Upper lobe of right lung (tissue), 1 donor: ENCODE measurements at regions not wholly inside any gene's neighbourhood (a gene's known extent, or its start where the extent isn't known, plus 50 kb on each side); places are given as distances from the start of the nearest gene placed in this dataset.

Source experiments
- ATAC-seq: fragments of 200-7000 bp; cut with Tn5 transposase; one replicate; pipeline ENCODE4 v1.9.1; 2020; ENCODE audit warnings: mild to moderate bottlenecking, moderate library complexity
- DNase-seq: peaks from one replicate; pipeline ENCODE4 v3.0.0-alpha.2; 2020
- H3K27ac ChIP-seq: fragments of 200-600 bp; one replicate; pipeline ENCODE4 v1.8.0; 2022
- H3K27me3 ChIP-seq: fragments of 200-600 bp; one replicate; pipeline ENCODE4 v1.8.0; 2022; ENCODE audit warnings: mild to moderate bottlenecking
- H3K36me3 ChIP-seq: fragments of 200-600 bp; one replicate; pipeline ENCODE4 v1.8.0; 2022
- H3K4me1 ChIP-seq: fragments of 200-600 bp; one replicate; pipeline ENCODE4 v1.8.0; 2022
- H3K4me3 ChIP-seq: fragments of 200-600 bp; one replicate; pipeline ENCODE4 v1.8.0; 2022; ENCODE audit warnings: mild to moderate bottlenecking
- H3K9me3 ChIP-seq: fragments of 200-600 bp; one replicate; pipeline ENCODE4 v1.8.0; 2022
- CTCF ChIP-seq: fragments of 200-600 bp; IDR thresholded peaks from one replicate; pipeline ENCODE4 v1.8.0; 2022; ENCODE audit warnings: antibody characterized with exemption
- intact Hi-C: fragments of 100-400 bp; cut with DNase I; formaldehyde crosslinking; loops from one replicate; pipeline ENCODE4 v1.11.0; 2022
- donor health status: DM: no; HTN: yes; CAD: no; lungs with severe emphysema.

DNA sequence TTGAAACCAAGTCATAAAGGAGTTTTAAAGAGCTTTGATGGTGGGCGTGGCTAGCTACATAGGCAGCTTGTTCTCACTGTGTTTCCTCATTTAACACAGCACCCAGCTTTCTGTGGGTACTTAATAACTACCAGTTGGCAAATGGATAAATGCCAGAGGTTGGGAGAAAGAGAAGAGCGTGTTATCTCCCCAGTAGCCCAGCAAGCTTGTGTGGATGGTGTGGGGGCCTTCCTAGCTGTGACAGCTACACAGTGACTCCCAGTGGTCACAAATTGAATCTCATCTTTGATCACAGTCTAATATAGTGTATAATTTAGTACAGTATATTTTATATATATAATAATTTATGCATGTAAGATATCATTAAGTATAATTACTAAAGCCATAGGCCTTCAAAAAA lies 984.1 kb downstream of the EPHA3 start:
- H3K4me1 ChIP-seq, result no peaks in the 10 kb centered on the region
- intact Hi-C loops, result no loop called here
- no peak overlapping the region for H3K27ac ChIP-seq
- no peaks in the 10 kb centered on the region for H3K36me3 ChIP-seq
- H3K27me3 ChIP-seq, result no peaks in the 10 kb centered on the region
- peak; percentile 57 for TF ChIP-seq CTCF
- peak; percentile 76 for ATAC-seq
- H3K4me3 ChIP-seq, result no peak overlapping the region
- H3K9me3 ChIP-seq, result no peaks in the 10 kb centered on the region
- DNase-seq, result no peak

GRCh38 chr3:90092994-90093393 lies 985.6 kb downstream of the EPHA3 start:
- ATAC-seq, result no peak
- DNase-seq, result no peak
- intact Hi-C loops, result no loop called here

DNA sequence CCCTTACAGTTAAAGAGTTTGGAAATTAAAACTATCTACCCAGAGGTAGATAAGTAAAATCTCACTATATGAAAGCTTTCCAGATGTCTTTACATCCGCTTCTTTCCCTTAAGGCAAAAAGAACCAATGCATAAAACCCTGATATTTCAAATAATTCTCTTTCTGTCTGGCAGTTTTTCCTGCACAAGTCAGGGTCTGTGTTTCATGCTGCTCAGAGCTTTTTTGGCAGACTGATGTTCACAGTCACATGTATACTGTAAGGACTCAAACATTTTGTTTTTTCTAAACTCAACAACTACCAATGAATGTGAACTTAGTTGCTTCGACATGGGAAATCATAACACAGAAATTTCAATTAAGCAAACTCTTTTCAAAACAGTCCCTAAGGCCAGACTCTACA lies 988.4 kb downstream of the EPHA3 start:
- Histone ChIP-seq H3K27ac (no peak overlapping the region), H3K27me3 (no peaks in the 10 kb centered on the region), H3K36me3 (no peaks in the 10 kb centered on the region), H3K9me3 (no peaks in the 10 kb centered on the region), H3K4me1 (no peaks in the 10 kb centered on the region), H3K4me3 (no peak overlapping the region)
- ATAC-seq, result no peak
- DNase-seq, result no peak
- no peak for TF ChIP-seq CTCF
- intact Hi-C loops, result no loop called here

More at GRCh38 chr3:90092994-90093393, 985.6 kb downstream of the EPHA3 start:
- Histone ChIP-seq H3K36me3 (no peaks in the 10 kb centered on the region), H3K4me1 (no peaks in the 10 kb centered on the region), H3K4me3 (no peak overlapping the region), H3K27ac (no peak overlapping the region), H3K9me3 (no peaks in the 10 kb centered on the region), H3K27me3 (no peaks in the 10 kb centered on the region)
- peak; percentile 51 for TF ChIP-seq CTCF

GRCh38 chr3:90099493-90099892 lies 992.1 kb downstream of the EPHA3 start:
- no peaks in the 10 kb centered on the region for H3K9me3 ChIP-seq
- no peak for DNase-seq
- no peak for ATAC-seq
- H3K4me1 ChIP-seq, result no peaks in the 10 kb centered on the region
- H3K27me3 ChIP-seq, result no peaks in the 10 kb centered on the region
- H3K27ac ChIP-seq, result no peak overlapping the region
- TF ChIP-seq CTCF, result no peak
- no peak overlapping the region for H3K4me3 ChIP-seq
- intact Hi-C loops, result no loop called here
- no peaks in the 10 kb centered on the region for H3K36me3 ChIP-seq

DNA sequence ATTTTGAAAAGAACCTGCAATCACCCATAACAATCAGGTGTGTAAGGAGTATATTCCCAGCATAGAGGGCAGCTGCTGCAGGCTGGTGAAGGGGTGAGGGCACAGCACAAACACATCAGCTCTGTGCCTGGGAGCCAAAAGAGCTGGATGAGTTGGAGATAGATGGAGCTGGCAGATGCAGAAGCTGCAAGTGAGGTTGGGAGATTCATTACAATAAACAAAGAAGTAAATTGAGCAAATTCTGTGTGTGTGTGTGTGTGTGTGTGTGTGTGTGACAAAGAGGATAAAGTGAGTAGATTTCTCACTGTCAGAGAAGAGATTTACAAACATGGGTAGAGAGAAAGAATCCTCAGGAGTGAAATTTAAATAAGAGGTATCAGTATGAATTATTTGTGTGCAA lies 994.7 kb downstream of the EPHA3 start:
- intact Hi-C loops, result no loop called here
- Histone ChIP-seq H3K27ac (no peak overlapping the region), H3K27me3 (no peaks in the 10 kb centered on the region), H3K36me3 (no peaks in the 10 kb centered on the region), H3K4me3 (no peak overlapping the region), H3K9me3 (no peaks in the 10 kb centered on the region), H3K4me1 (no peaks in the 10 kb centered on the region)
- DNase-seq, result no peak
- ATAC-seq, result no peak
- TF ChIP-seq CTCF, result no peak

GRCh38 chr3:90121326-90121725 lies 1013.9 kb downstream of the EPHA3 start:
- Histone ChIP-seq H3K9me3 (no peaks in the 10 kb centered on the region), H3K27ac (no peak overlapping the region), H3K36me3 (no peaks in the 10 kb centered on the region), H3K27me3 (no peaks in the 10 kb centered on the region), H3K4me3 (no peak overlapping the region), H3K4me1 (no peaks in the 10 kb centered on the region)
- DNase-seq (no peak), ATAC-seq (no peak)
- no peak for TF ChIP-seq CTCF
- intact Hi-C loops, result no loop called here
